HEK293 (cell line): ENCODE measurements at regions not wholly inside any gene's neighbourhood (a gene's known extent, or its start where the extent isn't known, plus 50 kb on each side); places are given as distances from the start of the nearest gene placed in this dataset.

Experiments
- BCL11B ChIP-seq: fragments of 450-650 bp; formaldehyde crosslinking; IDR thresholded peaks from 2 replicates; pipeline ENCODE4 v1.5.1; 2016; ENCODE audit warnings: low read depth, missing biosample characterization, missing genetic modification characterization
- GLI4 ChIP-seq: fragments of 450-650 bp; formaldehyde crosslinking; IDR thresholded peaks from 2 replicates; pipeline ENCODE4 v1.5.1; 2016; ENCODE audit warnings: missing biosample characterization, missing genetic modification characterization
- KLF7 ChIP-seq: fragments of 450-650 bp; formaldehyde crosslinking; IDR thresholded peaks from 2 replicates; pipeline ENCODE4 v1.5.1; 2016; ENCODE audit warnings: missing biosample characterization, missing genetic modification characterization, borderline replicate concordance
- KLF9 ChIP-seq: fragments of 450-650 bp; formaldehyde crosslinking; IDR thresholded peaks from 2 replicates; pipeline ENCODE4 v1.5.1; 2016; ENCODE audit warnings: missing biosample characterization, missing genetic modification characterization, low read depth
- SCRT1 ChIP-seq: fragments of 450-650 bp; formaldehyde crosslinking; IDR thresholded peaks from 2 replicates; pipeline ENCODE4 v1.5.1; 2016; ENCODE audit warnings: missing biosample characterization, missing genetic modification characterization, borderline replicate concordance
- ZBTB11 ChIP-seq: fragments of 450-650 bp; formaldehyde crosslinking; conservative IDR thresholded peaks from 2 replicates; pipeline ENCODE4 v1.5.1; 2016; ENCODE audit warnings: low read depth, missing biosample characterization, missing genetic modification characterization
- ZNF146 ChIP-seq: fragments of 450-650 bp; formaldehyde crosslinking; IDR thresholded peaks from 2 replicates; pipeline ENCODE4 v1.5.1; 2016; ENCODE audit warnings: missing biosample characterization, missing genetic modification characterization
- ZNF174 ChIP-seq: fragments of 450-650 bp; formaldehyde crosslinking; IDR thresholded peaks from 2 replicates; pipeline ENCODE4 v1.5.0; 2017; ENCODE audit warnings: missing biosample characterization, mild to moderate bottlenecking, missing genetic modification characterization
- ZNF18 ChIP-seq: fragments of 450-650 bp; formaldehyde crosslinking; IDR thresholded peaks from 2 replicates; pipeline ENCODE4 v1.5.1; 2016; ENCODE audit warnings: missing biosample characterization, missing genetic modification characterization
- ZNF184 ChIP-seq: fragments of 450-650 bp; IDR thresholded peaks from 2 replicates; pipeline ENCODE4 v1.5.1; 2018; ENCODE audit warnings: missing biosample characterization, mild to moderate bottlenecking, missing genetic modification characterization
- ZNF223 ChIP-seq: fragments of 450-650 bp; formaldehyde crosslinking; IDR thresholded peaks from 2 replicates; pipeline ENCODE4 v1.5.1; 2016; ENCODE audit warnings: missing biosample characterization, missing genetic modification characterization
- ZNF23 ChIP-seq: fragments of 450-650 bp; formaldehyde crosslinking; IDR thresholded peaks from 2 replicates; pipeline ENCODE4 v1.5.1; 2016; ENCODE audit warnings: missing biosample characterization, missing genetic modification characterization, borderline replicate concordance
- ZNF280C ChIP-seq: fragments of 450-650 bp; formaldehyde crosslinking; IDR thresholded peaks from 2 replicates; pipeline ENCODE4 v1.5.1; 2016; ENCODE audit warnings: missing biosample characterization, missing genetic modification characterization
- ZNF311 ChIP-seq: fragments of 450-650 bp; formaldehyde crosslinking; IDR thresholded peaks from 2 replicates; pipeline ENCODE4 v1.5.1; 2017; ENCODE audit warnings: missing biosample characterization, missing genetic modification characterization, borderline replicate concordance
- ZNF48 ChIP-seq: fragments of 450-650 bp; formaldehyde crosslinking; IDR thresholded peaks from 2 replicates; pipeline ENCODE4 v1.5.1; 2016; ENCODE audit warnings: missing biosample characterization, missing genetic modification characterization
- ZNF514 ChIP-seq: fragments of 450-650 bp; formaldehyde crosslinking; IDR thresholded peaks from 2 replicates; pipeline ENCODE4 v1.5.1; 2016; ENCODE audit warnings: missing biosample characterization, missing genetic modification characterization
- ZNF555 ChIP-seq: fragments of 450-650 bp; formaldehyde crosslinking; conservative IDR thresholded peaks from 2 replicates; pipeline ENCODE4 v1.5.1; 2017; ENCODE audit warnings: missing biosample characterization, mild to moderate bottlenecking, missing genetic modification characterization, inconsistent platforms
- ZNF596 ChIP-seq: fragments of 450-650 bp; IDR thresholded peaks from 2 replicates; pipeline ENCODE4 v1.5.0; 2018; ENCODE audit warnings: missing biosample characterization, mild to moderate bottlenecking, missing genetic modification characterization, moderate library complexity
- ZNF645 ChIP-seq: fragments of 450-650 bp; formaldehyde crosslinking; IDR thresholded peaks from 2 replicates; pipeline ENCODE4; 2016; ENCODE audit warnings: missing biosample characterization, missing genetic modification characterization
- ZNF777 ChIP-seq: fragments of 450-650 bp; formaldehyde crosslinking; IDR thresholded peaks from 2 replicates; pipeline ENCODE4 v1.5.1; 2017; ENCODE audit warnings: missing biosample characterization, missing genetic modification characterization, borderline replicate concordance
- ZSCAN16 ChIP-seq: fragments of 450-650 bp; formaldehyde crosslinking; IDR thresholded peaks from 2 replicates; pipeline ENCODE4 v1.5.1; 2016; ENCODE audit warnings: missing biosample characterization, missing genetic modification characterization
- TF ChIP-seq, protein P1 (sequence below): fragments of 450-650 bp; formaldehyde crosslinking; IDR thresholded peaks from 2 replicates; pipeline ENCODE4 v1.5.1; 2017; ENCODE audit warnings: missing biosample characterization, missing genetic modification characterization
- TF ChIP-seq, protein P2 (sequence below): fragments of 450-650 bp; formaldehyde crosslinking; IDR thresholded peaks from 2 replicates; pipeline ENCODE4 v1.5.1; 2016; ENCODE audit warnings: missing biosample characterization, missing genetic modification characterization
- TF ChIP-seq, protein P3 (sequence below): sonication (generic); formaldehyde crosslinking; IDR thresholded peaks from 2 replicates; pipeline ENCODE4 v1.8.1; 2022; ENCODE audit warnings: mild to moderate bottlenecking, moderate library complexity, missing genetic modification reagents

DNA sequence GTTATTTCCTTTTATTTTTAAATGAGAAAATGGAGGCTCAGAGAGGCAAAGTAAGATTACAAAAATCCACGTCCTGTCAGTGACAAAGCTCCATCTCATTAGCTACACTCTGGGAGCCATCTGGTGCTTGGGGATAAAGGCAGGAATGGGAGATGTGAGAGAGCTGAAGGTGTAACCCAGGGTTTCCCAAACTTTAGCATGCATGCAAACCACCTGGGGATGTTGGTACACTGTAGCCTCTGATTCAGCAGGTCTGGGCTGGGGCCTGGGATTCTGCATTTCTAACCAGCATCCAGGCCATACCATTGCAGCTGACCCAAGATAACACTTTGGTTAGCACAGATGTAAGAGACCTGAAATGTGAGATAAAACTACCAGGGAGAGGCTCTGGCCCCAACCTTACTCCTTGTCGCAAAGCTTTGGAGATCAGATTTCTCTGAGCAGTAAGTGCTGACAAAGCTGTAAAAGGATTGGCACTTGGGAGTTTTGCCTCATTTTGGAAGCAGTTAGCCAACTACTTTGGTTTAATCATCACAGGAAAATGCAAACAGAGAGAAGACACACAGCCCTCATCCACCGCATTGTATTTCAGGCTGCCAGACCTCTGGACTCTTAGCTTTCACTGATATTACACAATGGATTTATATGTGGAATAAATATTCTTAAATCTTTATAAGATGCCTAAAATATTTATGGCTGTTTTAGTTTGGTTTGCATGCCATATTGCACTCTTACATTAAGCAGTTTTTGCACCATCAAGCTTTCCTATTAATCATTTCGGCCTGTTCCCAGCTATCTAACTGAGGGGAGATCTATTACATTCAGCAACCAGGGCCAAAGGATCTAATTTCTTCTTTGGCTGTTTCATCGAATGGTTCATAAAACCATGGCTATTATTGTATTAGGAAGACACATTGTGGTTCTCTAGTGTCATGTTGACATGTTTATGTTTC lies 263.0 kb downstream of the EBLN2 start (continued):
- TF ChIP-seq, protein P1, sequence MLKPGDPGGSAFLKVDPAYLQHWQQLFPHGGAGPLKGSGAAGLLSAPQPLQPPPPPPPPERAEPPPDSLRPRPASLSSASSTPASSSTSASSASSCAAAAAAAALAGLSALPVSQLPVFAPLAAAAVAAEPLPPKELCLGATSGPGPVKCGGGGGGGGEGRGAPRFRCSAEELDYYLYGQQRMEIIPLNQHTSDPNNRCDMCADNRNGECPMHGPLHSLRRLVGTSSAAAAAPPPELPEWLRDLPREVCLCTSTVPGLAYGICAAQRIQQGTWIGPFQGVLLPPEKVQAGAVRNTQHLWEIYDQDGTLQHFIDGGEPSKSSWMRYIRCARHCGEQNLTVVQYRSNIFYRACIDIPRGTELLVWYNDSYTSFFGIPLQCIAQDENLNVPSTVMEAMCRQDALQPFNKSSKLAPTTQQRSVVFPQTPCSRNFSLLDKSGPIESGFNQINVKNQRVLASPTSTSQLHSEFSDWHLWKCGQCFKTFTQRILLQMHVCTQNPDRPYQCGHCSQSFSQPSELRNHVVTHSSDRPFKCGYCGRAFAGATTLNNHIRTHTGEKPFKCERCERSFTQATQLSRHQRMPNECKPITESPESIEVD (tag by site-specific recombination) = peak; percentile 88
- TF ChIP-seq ZNF48 (tag by site-specific recombination) (no peak), GLI4 (tag by site-specific recombination) (no peak), ZNF555 (tag by site-specific recombination) (no peak), ZNF223 (tag by site-specific recombination) (no peak), ZNF645 (tag by site-specific recombination) (no peak), ZNF777 (tag by site-specific recombination) (no peak), KLF7 (tag by site-specific recombination) (no peak), ZNF18 (tag by site-specific recombination) (no peak), ZNF174 (no peak), SCRT1 (tag by site-specific recombination) (no peak), ZSCAN16 (no peak), ZNF596 (no peak), ZNF311 (tag by site-specific recombination) (no peak), ZNF184 (no peak), KLF9 (tag by site-specific recombination) (no peak), ZNF280C (no peak), ZNF146 (tag by site-specific recombination) (no peak), ZBTB11 (no peak), ZNF23 (no peak), ZNF514 (tag by site-specific recombination) (no peak), BCL11B (tag by site-specific recombination) (no peak)
- TF ChIP-seq, protein P2, sequence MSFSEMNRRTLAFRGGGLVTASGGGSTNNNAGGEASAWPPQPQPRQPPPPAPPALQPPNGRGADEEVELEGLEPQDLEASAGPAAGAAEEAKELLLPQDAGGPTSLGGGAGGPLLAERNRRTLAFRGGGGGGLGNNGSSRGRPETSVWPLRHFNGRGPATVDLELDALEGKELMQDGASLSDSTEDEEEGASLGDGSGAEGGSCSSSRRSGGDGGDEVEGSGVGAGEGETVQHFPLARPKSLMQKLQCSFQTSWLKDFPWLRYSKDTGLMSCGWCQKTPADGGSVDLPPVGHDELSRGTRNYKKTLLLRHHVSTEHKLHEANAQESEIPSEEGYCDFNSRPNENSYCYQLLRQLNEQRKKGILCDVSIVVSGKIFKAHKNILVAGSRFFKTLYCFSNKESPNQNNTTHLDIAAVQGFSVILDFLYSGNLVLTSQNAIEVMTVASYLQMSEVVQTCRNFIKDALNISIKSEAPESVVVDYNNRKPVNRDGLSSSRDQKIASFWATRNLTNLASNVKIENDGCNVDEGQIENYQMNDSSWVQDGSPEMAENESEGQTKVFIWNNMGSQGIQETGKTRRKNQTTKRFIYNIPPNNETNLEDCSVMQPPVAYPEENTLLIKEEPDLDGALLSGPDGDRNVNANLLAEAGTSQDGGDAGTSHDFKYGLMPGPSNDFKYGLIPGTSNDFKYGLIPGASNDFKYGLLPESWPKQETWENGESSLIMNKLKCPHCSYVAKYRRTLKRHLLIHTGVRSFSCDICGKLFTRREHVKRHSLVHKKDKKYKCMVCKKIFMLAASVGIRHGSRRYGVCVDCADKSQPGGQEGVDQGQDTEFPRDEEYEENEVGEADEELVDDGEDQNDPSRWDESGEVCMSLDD (tag by site-specific recombination) = no peak
- TF ChIP-seq, protein P3, sequence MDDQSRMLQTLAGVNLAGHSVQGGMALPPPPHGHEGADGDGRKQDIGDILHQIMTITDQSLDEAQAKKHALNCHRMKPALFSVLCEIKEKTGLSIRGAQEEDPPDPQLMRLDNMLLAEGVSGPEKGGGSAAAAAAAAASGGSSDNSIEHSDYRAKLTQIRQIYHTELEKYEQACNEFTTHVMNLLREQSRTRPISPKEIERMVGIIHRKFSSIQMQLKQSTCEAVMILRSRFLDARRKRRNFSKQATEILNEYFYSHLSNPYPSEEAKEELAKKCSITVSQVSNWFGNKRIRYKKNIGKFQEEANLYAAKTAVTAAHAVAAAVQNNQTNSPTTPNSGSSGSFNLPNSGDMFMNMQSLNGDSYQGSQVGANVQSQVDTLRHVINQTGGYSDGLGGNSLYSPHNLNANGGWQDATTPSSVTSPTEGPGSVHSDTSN = no peak
